GM12864 (cell line): ENCODE measurements at regions not wholly inside any gene's neighbourhood (a gene's known extent, or its start where the extent isn't known, plus 50 kb on each side); places are given as distances from the start of the nearest gene placed in this dataset.

Experiments used
- DNase-seq: peaks from one replicate; pipeline ENCODE4 v3.0.0-alpha.2; 2011; ENCODE audit warnings: low read depth
- H3K4me3 ChIP-seq: 2 replicates; pipeline ENCODE4 v1.5.1; 2011; ENCODE audit warnings: mild to moderate bottlenecking, low read depth, low read length, control low read depth
- CTCF ChIP-seq: IDR thresholded peaks from 2 replicates; pipeline ENCODE4 v1.5.1; 2011; ENCODE audit warnings: low read depth, mild to moderate bottlenecking, moderate library complexity, low read length, control low read depth, inconsistent platforms; ENCODE audit errors: missing control alignments

GRCh38 chr14:26199096-26199495 lies 398.7 kb downstream of the NOVA1 start:
- no peak for TF ChIP-seq CTCF
- H3K4me3 ChIP-seq = no peak overlapping the region
- no peak for DNase-seq

GRCh38 chr14:26194816-26195215 lies 403.0 kb downstream of the NOVA1 start:
- no peak for TF ChIP-seq CTCF
- no peak for DNase-seq

GRCh38 chr14:26191671-26192070 lies 406.2 kb downstream of the NOVA1 start:
- DNase-seq = no peak
- H3K4me3 ChIP-seq = no peak overlapping the region

More at GRCh38 chr14:26194816-26195215, 403.0 kb downstream of the NOVA1 start:
- H3K4me3 ChIP-seq = no peak overlapping the region

GRCh38 chr14:26191123-26191522 lies 406.7 kb downstream of the NOVA1 start:
- TF ChIP-seq CTCF = no peak
- no peak overlapping the region for H3K4me3 ChIP-seq
- DNase-seq = no peak

More at GRCh38 chr14:26191671-26192070, 406.2 kb downstream of the NOVA1 start:
- TF ChIP-seq CTCF = no peak

GRCh38 chr14:26190646-26191045 lies 407.2 kb downstream of the NOVA1 start:
- H3K4me3 ChIP-seq = no peak overlapping the region
- TF ChIP-seq CTCF = no peak
- no peak for DNase-seq

- no peak overlapping the region for H3K4me3 ChIP-seq
- TF ChIP-seq CTCF = no peak
- DNase-seq = no peak
These were observed 409.7 kb downstream of the NOVA1 start for GRCh38 chr14:26187996-26188620.

GRCh38 chr14:26180221-26180620 lies 417.6 kb downstream of the NOVA1 start:
- TF ChIP-seq CTCF = no peak
- no peak for DNase-seq
- H3K4me3 ChIP-seq = no peak overlapping the region
